GM12892 (cell line): ENCODE measurements at regions not wholly inside any gene's neighbourhood (a gene's known extent, or its start where the extent isn't known, plus 50 kb on each side); places are given as distances from the start of the nearest gene placed in this dataset.

Experiments
- POLR2A ChIP-seq: IDR thresholded peaks from 2 replicates; pipeline ENCODE4 v1.6.1; 2011; ENCODE audit warnings: low read depth, low read length, control low read depth
- POLR2AphosphoS5 ChIP-seq: IDR thresholded peaks from 2 replicates; pipeline ENCODE4 v1.6.1; 2011; ENCODE audit warnings: low read depth, low read length, control low read depth

GRCh38 chr2:128466376-128466775, 147.7 kb upstream of the HS6ST1 start:
- TF ChIP-seq POLR2A (no peak), POLR2AphosphoS5 (no peak)
